HCT116 (cell line): ENCODE measurements at regions not wholly inside any gene's neighbourhood (a gene's known extent, or its start where the extent isn't known, plus 50 kb on each side); places are given as distances from the start of the nearest gene placed in this dataset.

Experiments used
- ATAC-seq: fragments of 200-7000 bp; cut with Tn5 transposase; 2 replicates; pipeline ENCODE4 v1.9.1; 2020; ENCODE audit warnings: mild to moderate bottlenecking, moderate library complexity
- BruUV-seq: library from RNA; stranded (reverse); fragments of 400-500 nt; replicated peaks from 2 replicates; lab custom pipeline; 2021; lab: Mats Ljungman, UMichigan
- CTCF ChIA-PET: fragments of 300-600 bp; sonication (Branson Sonifier 250); formaldehyde crosslinking; loops from one replicate; lab custom pipeline; 2021; ENCODE audit warnings: antibody characterized with exemption; lab: Charles Lee
- POLR2A ChIA-PET: fragments of 300-600, 350-600 bp; sonication (Branson Sonifier 250); formaldehyde crosslinking; loops from one replicate; lab custom pipeline; 2021; ENCODE audit warnings: antibody characterized with exemption; lab: Charles Lee
- RAD21 ChIA-PET, 2 experiments: fragments of 300-600 bp; sonication (Branson Sonifier 250); formaldehyde crosslinking; loops; one replicate each; lab custom pipeline; 2023; ENCODE audit warnings: low total read pairs in 2 of 2; ENCODE audit not compliant: uncharacterized antibody in 2 of 2, unreplicated experiment in 2 of 2, low non-redundant PET in 1 of 2; lab: Charles Lee
- DNase-seq: peaks from one replicate; pipeline ENCODE4 v3.0.0-alpha.2; 2010; ENCODE audit warnings: low read depth, low spot score
- H2AFZ ChIP-seq: fragments of 200-600 bp; shearing (Covaris generic), sonication (generic); 2 replicates; pipeline ENCODE4 v1.6.1; 2017; ENCODE audit warnings: low read depth, mixed run types, mixed read lengths, antibody characterized with exemption, low read length; ENCODE audit not compliant: poor library complexity, severe bottlenecking
- H3K27ac ChIP-seq: 2 replicates; pipeline ENCODE4 v1.5.1; 2012; ENCODE audit warnings: low read depth, low read length
- H3K27me3 ChIP-seq: fragments of 200-600 bp; sonication (generic); 2 replicates; pipeline ENCODE4 v1.6.1; 2016; ENCODE audit warnings: mixed run types, low read length, mixed read lengths; ENCODE audit not compliant: insufficient read depth
- H3K36me3 ChIP-seq, 2 experiments: fragments of 200-500 bp in 1 of 2; fragments of 200-600 bp in 1 of 2; sonication (Bioruptor generic) in 1 of 2; sonication (generic) in 1 of 2; 2 replicates each; pipeline versions ENCODE4 v1.5.1 to v1.6.1; 2014 to 2016; ENCODE audit warnings: low read length in 2 of 2, inconsistent platforms in 1 of 2, mixed read lengths in 1 of 2, mixed run types in 1 of 2; ENCODE audit not compliant: insufficient read depth in 2 of 2, control insufficient read depth in 1 of 2
- H3K4me1 ChIP-seq, 2 experiments: fragments of 200-600 bp in 1 of 2; sonication (generic) in 1 of 2; 2 replicates each; pipeline versions ENCODE4 v1.5.1 to v1.6.1; 2012 to 2017; ENCODE audit warnings: low read length in 2 of 2, inconsistent platforms in 1 of 2, mild to moderate bottlenecking in 1 of 2, mixed read lengths in 1 of 2, mixed run types in 1 of 2, moderate library complexity in 1 of 2; ENCODE audit not compliant: insufficient read depth in 2 of 2, control insufficient read depth in 1 of 2
- H3K4me2 ChIP-seq: fragments of 200-600 bp; sonication (generic); 2 replicates; pipeline ENCODE4 v1.6.1; 2017; ENCODE audit warnings: mixed run types, low read length, mixed read lengths
- H3K4me3 ChIP-seq, 2 experiments: fragments of 200-600 bp in 1 of 2; sonication (generic) in 1 of 2; replicated peaks in 1 of 2; 2 replicates each; pipeline ENCODE4 v1.5.1; 2011 to 2016; ENCODE audit warnings: low read length in 2 of 2, control low read depth in 1 of 2, low read depth in 1 of 2, mild to moderate bottlenecking in 1 of 2, mixed read lengths in 1 of 2, mixed run types in 1 of 2
- H3K79me2 ChIP-seq: fragments of 200-600 bp; sonication (generic); 2 replicates; pipeline ENCODE4 v1.6.1; 2017; ENCODE audit warnings: mild to moderate bottlenecking, mixed run types, low read length, moderate library complexity, mixed read lengths; ENCODE audit not compliant: insufficient read depth
- H3K9ac ChIP-seq: fragments of 200-600 bp; sonication (generic); 2 replicates; pipeline ENCODE4 v1.6.1; 2016; ENCODE audit warnings: low read length, mixed read lengths
- H3K9me2 ChIP-seq: fragments of 200-600 bp; sonication (generic), shearing (Covaris generic); 2 replicates; pipeline ENCODE4 v1.6.1; 2017; ENCODE audit warnings: mixed run types, mild to moderate bottlenecking, moderate library complexity; ENCODE audit not compliant: insufficient read depth
- H3K9me3 ChIP-seq, 2 experiments: fragments of 200-500 bp in 1 of 2; fragments of 200-600 bp in 1 of 2; sonication (Bioruptor generic) in 1 of 2; sonication (generic) in 1 of 2; 2 replicates each; pipeline ENCODE4 v1.6.1; 2014 to 2017; ENCODE audit warnings: low read length in 2 of 2, mixed read lengths in 2 of 2, inconsistent platforms in 1 of 2, low read depth in 1 of 2, mild to moderate bottlenecking in 1 of 2, mixed run types in 1 of 2, moderate library complexity in 1 of 2; ENCODE audit not compliant: control insufficient read depth in 1 of 2, insufficient read depth in 1 of 2
- H4K20me1 ChIP-seq: fragments of 200-600 bp; sonication (generic), shearing (Covaris generic); 2 replicates; pipeline ENCODE4 v1.6.1; 2017; ENCODE audit warnings: mixed run types, mild to moderate bottlenecking, moderate library complexity; ENCODE audit not compliant: insufficient read depth
- CBX3 ChIP-seq: IDR thresholded peaks from 2 replicates; pipeline ENCODE4 v1.6.1; 2012; ENCODE audit warnings: low read depth
- CEBPB ChIP-seq: IDR thresholded peaks from 2 replicates; pipeline ENCODE4 v1.6.1; 2012; ENCODE audit warnings: low read depth
- EGR1 ChIP-seq: IDR thresholded peaks from 2 replicates; pipeline ENCODE4 v1.6.1; 2012; ENCODE audit warnings: low read depth
- ELF1 ChIP-seq: IDR thresholded peaks from 2 replicates; pipeline ENCODE4 v1.6.1; 2012; ENCODE audit warnings: low read depth, borderline replicate concordance
- EZH2phosphoT487 ChIP-seq: fragments of 200-600 bp; IDR thresholded peaks from 2 replicates; pipeline ENCODE4 v1.6.1; 2018; ENCODE audit warnings: antibody characterized with exemption, borderline replicate concordance
- FOSL1 ChIP-seq: IDR thresholded peaks from 2 replicates; pipeline ENCODE4 v1.6.1; 2012; ENCODE audit warnings: low read depth
- POLR2A ChIP-seq: IDR thresholded peaks from 2 replicates; pipeline ENCODE4 v1.7.0; 2011; ENCODE audit warnings: borderline replicate concordance; ENCODE audit not compliant: insufficient read depth, insufficient read length; ENCODE audit errors: extremely low read depth
- POLR2AphosphoS5 ChIP-seq: IDR thresholded peaks from 2 replicates; pipeline ENCODE4 v1.6.1; 2011; ENCODE audit warnings: mild to moderate bottlenecking, low read depth, low read length, moderate library complexity
- SIN3A ChIP-seq: IDR thresholded peaks from 2 replicates; pipeline ENCODE4 v1.6.1; 2012; ENCODE audit warnings: low read depth
- TCF7L2 ChIP-seq: IDR thresholded peaks from 2 replicates; pipeline ENCODE4 v1.7.0; 2011; ENCODE audit warnings: borderline replicate concordance, inconsistent platforms; ENCODE audit not compliant: insufficient read depth, insufficient read length; ENCODE audit errors: extremely low read depth
- YY1 ChIP-seq: IDR thresholded peaks from 2 replicates; pipeline ENCODE4 v1.6.1; 2011; ENCODE audit warnings: low read length, low read depth, moderate library complexity, mild to moderate bottlenecking; ENCODE audit not compliant: insufficient replicate concordance; ENCODE audit errors: extremely low read depth
- ZBTB33 ChIP-seq: IDR thresholded peaks from 2 replicates; pipeline ENCODE4 v1.6.1; 2011; ENCODE audit warnings: mild to moderate bottlenecking, low read length, moderate library complexity; ENCODE audit not compliant: insufficient replicate concordance; ENCODE audit errors: extremely low read depth
- ZFX ChIP-seq: fragments of 450-650 bp; IDR thresholded peaks from 2 replicates; pipeline ENCODE4 v1.6.1; 2017
- intact Hi-C: fragments of 100-400 bp; cut with micrococcal nuclease; formaldehyde crosslinking; loops from 2 replicates; pipeline ENCODE4 v1.10.0; 2022
- TF ChIP-seq, protein P1 (sequence below): IDR thresholded peaks from 2 replicates; pipeline ENCODE4 v1.6.1; 2012

DNA sequence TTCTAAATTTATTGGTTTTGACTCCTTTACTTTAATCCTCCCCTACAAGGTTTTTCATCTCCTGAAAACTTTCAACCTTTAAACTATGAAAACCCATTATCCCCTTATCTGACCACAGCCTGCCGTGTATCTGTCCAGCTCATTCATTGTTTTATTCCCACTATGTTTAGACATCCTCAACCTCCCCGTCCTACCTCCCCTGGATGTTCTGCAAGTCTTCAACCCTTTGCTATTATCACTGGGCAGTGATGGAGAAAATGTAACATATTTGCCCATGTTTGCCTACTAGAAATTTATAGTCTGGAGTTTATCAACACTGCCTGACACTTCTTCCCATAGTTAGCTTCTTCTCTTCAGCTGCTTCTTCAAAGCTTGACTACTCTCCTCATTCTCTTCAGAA, 483.4 kb downstream of the PRKD1 start:
- ATAC-seq (no peak), DNase-seq (no peak)
- no peak overlapping the region for H3K27ac ChIP-seq
- no peak overlapping the region for H3K4me3 ChIP-seq
- H3K4me2 ChIP-seq: no peak overlapping the region
- no TSS peak for BruUV-seq
- no peaks in the 10 kb centered on the region for H3K79me2 ChIP-seq
- H3K9ac ChIP-seq: no peak overlapping the region
- no peaks in the 10 kb centered on the region for H3K9me2 ChIP-seq
- intact Hi-C loops: no loop called here
- H3K36me3 ChIP-seq: no peaks in the 10 kb centered on the region
- ChIA-PET POLR2A (no interaction called here), CTCF (no interaction called here), RAD21 (no interaction called here)
- H4K20me1 ChIP-seq: no peaks in the 10 kb centered on the region
- no peaks in the 10 kb centered on the region for H3K27me3 ChIP-seq
- TF ChIP-seq POLR2AphosphoS5: no peak
- TF ChIP-seq FOSL1: no peak
- no peak for TF ChIP-seq ZBTB33
- TF ChIP-seq, protein P1, sequence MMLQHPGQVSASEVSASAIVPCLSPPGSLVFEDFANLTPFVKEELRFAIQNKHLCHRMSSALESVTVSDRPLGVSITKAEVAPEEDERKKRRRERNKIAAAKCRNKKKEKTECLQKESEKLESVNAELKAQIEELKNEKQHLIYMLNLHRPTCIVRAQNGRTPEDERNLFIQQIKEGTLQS: no peak
- no peak for TF ChIP-seq ZFX
- no peak for TF ChIP-seq EGR1
- TF ChIP-seq POLR2A: no peak
- no peak for TF ChIP-seq ELF1
- no peak for TF ChIP-seq YY1
- TF ChIP-seq SIN3A: no peak
- TF ChIP-seq EZH2phosphoT487: no peak
- TF ChIP-seq TCF7L2: no peak
- TF ChIP-seq CBX3: no peak
- no peak for TF ChIP-seq CEBPB
- H3K4me1 ChIP-seq: no peaks in the 10 kb centered on the region
- no peak overlapping the region for H2AFZ ChIP-seq
- peaks cover 15 to 28% of the 10 kb centered on the region in 2 experiments; a peak in 2 of 4 replicates for H3K9me3 ChIP-seq
